Medulla oblongata (tissue), 1 donor: ENCODE measurements at regions not wholly inside any gene's neighbourhood (a gene's known extent, or its start where the extent isn't known, plus 50 kb on each side); places are given as distances from the start of the nearest gene placed in this dataset.
"Not testable (repeated sequence)": the region's sequence is repeated elsewhere in the genome, so short reads cannot be mapped to it uniquely, and the experiment has no call there.

Experiments
- DNase-seq: peaks from one replicate; pipeline ENCODE4 v3.0.0-alpha.2; 2015; ENCODE audit errors: extremely low spot score

DNA sequence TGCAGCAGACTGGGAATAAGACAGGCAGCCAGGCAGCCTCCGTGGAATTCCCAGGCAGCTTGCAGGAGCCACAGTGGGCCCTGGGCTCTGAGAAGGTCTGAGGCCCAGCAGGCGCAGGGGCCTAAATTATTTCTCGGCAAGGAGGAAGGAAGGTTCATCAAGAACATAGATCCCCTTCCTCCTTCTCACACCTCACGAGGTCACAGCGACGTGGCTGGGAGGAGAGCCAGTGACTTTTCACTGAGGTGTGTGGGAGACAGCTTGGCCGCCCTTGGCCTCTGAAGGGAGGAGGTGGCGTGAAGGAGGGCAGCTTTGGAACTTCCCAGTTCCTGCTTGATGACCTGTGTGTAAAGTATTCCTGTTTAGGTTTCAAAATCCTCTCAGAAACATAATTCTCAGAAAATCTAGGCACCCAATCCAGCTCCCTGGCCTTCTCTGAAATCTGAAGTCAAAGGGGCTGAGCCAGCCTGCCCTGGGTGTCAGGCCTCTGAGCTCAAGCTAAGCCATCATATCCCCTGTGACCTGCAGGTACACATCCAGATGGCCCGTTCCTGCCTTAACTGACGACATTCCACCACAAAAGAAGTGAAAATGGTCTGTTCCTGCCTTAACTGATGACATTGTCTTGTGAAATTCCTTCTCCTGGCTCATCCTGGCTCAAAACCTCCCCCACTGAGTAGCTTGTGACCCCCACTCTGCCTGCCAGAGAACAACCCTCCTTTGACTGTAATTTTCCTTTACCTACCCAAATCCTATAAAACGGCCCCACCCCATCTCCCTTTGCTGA, 161.0 kb downstream of the ADRA2C start:
- DNase-seq: not testable (repeated sequence)

- not testable (repeated sequence) for DNase-seq
These were observed 163.2 kb downstream of the ADRA2C start for GRCh38 chr4:3929431-3929830.

DNA sequence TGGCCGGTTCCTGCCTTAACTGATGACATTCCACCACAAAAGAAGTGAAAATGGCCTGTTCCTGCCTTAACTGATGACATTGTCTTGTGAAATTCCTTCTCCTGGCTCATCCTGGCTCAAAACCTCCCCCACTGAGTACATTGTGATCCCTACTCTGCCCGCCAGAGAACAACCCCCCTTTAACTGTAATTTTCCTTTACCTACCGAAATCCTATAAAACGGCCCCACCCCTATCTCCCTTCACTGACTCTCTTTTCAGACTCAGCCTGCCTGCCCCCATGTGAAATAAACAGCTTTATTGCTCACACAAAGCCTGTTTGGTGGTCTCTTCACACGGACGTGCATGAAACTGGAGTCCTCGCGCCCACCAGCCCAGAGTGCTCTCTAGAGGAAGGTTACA, 166.5 kb downstream of the ADRA2C start:
- not testable (repeated sequence) for DNase-seq

DNA sequence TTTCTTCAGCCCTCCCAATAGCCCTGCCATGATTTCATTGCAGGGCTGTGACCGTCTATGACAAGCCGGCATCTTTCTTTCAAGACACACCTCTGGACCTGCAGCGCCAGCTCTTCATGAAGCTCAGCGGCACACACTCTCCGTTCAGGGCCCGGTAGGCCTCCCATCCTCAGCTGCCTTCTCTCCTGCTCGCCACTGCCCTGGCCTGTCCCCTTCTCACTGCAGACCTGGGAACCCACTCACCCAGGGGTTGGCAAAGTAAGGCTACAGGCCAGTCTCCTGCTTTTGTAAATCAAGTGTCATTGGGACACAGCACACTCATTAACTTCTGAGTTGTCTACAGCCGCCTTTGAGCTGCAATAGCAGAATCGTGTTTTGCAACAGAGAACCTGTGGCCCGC, 169.2 kb downstream of the ADRA2C start:
- not testable (repeated sequence) for DNase-seq

GRCh38 chr4:3936184-3936583, 170.0 kb downstream of the ADRA2C start:
- no peak for DNase-seq

GRCh38 chr4:3937849-3938562, 171.8 kb downstream of the ADRA2C start:
- not testable (repeated sequence) for DNase-seq

GRCh38 chr4:3938676-3939075, 172.5 kb downstream of the ADRA2C start:
- not testable (repeated sequence) for DNase-seq

- not testable (repeated sequence) for DNase-seq
These were observed 173.9 kb downstream of the ADRA2C start for GRCh38 chr4:3939954-3940591.

DNA sequence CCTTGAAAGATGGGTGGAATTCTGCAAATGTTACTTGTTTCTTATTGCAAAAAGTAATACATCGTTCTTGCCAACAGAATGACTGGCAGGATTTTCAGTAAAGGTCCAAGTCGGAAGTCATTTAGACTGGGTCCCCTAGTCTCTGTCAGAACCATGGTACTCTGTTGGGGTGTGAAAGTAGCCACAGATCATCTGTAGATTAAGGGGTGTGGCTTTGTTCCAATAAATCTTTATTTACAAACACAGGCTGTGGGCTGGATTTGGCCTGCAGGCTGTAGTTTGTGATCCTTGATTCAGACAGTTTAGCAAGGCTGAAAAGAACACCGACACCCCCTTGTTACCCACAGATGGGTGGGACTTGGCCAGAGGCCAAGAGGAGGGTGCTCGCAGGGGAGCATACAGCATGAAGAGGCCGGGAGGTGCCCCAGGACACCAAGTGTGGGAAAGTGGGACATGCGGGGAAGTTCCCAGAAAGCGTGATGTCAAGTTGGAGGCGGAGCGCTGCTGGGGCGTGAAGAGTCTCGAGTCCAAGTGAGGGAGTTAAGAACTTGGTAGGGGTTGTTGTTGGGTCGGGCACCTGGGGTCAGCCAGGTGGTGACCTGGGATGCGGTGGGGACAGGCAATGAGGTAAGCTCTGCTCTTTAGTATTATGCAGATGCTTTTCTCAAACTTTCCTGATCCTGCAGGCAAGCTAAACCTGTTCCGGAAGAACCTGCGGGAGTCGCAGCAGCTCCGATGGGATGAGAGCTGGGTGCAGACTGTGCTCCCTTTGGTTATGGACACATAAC, 175.7 kb downstream of the ADRA2C start:
- DNase-seq: not testable (repeated sequence)

DNA sequence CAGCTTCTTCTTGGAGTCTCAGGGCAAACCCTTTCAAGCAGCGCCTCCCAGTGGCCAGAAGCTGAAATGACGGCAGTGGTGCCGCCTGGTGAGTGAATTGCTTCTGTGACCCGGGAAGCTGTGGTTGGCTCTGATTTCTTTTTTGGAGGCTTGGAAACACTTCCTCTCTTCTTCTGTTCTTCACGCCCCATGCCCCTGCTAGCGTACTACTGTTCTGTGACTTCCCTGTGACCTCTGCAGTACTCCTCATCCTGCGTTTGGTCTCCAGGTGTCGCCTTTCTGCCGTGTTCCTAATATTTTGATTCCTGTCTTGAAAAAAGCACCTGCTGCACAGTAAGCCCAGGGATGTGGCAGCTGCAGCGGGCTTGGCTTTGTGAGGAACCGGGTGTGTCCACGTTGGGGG, 176.4 kb downstream of the ADRA2C start:
- peak; percentile 37 for DNase-seq

DNA sequence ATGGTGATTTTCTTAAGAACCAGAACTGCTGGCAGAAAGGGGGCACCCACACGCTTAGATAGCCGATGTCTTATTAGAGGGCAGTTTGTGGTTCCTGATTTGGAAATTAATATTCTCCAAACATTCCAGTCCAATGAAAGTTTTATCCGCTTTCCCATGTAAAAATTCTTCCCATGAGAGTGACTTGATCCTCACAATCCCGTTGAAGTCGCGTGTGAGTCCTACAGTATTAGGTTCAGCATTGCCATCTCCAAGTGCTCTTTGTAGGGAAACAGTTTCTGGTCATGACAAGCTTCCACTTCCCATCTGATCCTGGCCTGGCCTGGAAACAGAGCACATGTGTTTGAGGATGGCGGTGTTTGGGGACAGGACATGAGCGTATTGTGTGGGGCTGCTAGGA, 176.9 kb downstream of the ADRA2C start:
- DNase-seq: not testable (repeated sequence)

- DNase-seq: no peak
These were observed 179.5 kb downstream of the ADRA2C start for GRCh38 chr4:3945511-3946290.

DNA sequence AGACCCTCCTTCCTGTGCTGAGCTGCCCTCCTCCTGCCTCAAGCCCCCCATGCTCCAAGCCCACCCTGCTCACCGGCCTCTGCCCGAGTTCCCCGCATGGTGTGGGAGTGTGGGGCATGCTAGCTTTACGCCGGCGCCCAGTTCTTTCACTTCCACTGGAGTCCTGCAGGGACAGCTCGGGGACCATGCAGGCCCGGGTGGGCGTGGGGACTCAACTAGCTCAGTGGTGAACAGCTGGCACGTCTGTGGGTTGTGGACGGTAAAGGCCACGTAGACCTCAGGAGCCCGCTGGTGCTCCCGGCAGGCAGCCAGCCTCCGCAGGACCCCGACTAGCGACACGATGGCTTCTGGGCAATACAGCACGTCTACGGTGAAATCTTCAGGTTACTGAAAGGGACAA, 180.4 kb downstream of the ADRA2C start:
- DNase-seq: not testable (repeated sequence)

DNA sequence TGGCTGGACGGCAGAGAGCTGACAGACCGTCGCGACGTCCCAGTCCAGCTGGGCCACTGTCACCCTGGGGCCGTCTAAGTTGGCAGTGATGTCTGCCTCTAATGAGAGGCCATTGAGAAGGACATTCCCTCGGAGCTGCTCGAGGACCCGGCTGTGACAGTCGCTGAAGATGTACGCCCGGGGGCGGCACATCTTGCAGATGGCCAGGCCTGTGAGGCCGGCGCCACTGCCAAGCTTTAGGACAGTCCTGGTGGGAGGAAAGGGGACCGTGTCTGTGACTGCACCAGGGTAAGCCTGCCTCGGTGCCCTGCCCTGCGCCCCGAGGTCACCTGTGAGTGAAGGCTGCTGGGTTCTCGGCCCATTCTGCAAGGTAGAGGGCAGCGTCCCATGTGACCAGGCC, 181.6 kb downstream of the ADRA2C start:
- DNase-seq: not testable (repeated sequence)

DNA sequence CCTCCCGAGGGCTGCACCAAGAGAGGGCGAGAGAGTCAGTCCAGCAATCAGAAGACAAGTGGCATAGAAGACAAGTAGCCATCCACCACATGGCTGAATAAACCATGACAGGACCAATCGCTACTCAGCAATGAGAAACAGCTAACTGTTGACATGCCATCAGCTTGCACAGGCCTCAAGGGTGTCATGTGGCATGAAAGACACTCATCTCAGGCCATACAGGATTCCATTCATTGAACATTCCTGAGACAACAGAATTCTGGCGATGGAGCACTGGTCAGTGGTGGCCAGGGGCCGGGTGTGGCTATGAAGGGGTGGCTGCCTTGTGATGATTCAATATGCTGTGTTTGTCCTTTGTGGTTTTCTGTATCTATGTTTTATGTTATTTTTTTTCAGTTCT, 182.0 kb downstream of the ADRA2C start:
- DNase-seq: not testable (repeated sequence)

GRCh38 chr4:3949916-3950315, 183.7 kb downstream of the ADRA2C start:
- DNase-seq: peak; percentile 8

GRCh38 chr4:3952443-3953139, 186.4 kb downstream of the ADRA2C start:
- not testable (repeated sequence) for DNase-seq

DNA sequence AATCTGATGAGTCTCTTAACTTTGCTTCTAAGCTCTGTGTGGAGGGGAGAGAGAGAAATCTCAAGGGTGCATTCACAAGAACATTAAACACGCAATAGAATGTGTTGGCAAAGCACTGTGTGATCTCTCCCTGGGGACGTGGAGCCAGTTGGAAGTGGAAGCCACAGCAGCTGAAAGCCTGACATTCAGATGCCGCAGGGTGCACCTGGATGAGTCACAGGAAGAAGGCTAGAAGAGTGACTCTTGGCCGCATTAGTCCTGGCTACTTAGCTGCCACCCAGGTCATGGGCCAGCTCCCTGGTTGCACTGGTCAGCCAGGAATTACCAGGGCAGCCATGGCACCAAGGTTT, 186.9 kb downstream of the ADRA2C start:
- DNase-seq: not testable (repeated sequence)

DNA sequence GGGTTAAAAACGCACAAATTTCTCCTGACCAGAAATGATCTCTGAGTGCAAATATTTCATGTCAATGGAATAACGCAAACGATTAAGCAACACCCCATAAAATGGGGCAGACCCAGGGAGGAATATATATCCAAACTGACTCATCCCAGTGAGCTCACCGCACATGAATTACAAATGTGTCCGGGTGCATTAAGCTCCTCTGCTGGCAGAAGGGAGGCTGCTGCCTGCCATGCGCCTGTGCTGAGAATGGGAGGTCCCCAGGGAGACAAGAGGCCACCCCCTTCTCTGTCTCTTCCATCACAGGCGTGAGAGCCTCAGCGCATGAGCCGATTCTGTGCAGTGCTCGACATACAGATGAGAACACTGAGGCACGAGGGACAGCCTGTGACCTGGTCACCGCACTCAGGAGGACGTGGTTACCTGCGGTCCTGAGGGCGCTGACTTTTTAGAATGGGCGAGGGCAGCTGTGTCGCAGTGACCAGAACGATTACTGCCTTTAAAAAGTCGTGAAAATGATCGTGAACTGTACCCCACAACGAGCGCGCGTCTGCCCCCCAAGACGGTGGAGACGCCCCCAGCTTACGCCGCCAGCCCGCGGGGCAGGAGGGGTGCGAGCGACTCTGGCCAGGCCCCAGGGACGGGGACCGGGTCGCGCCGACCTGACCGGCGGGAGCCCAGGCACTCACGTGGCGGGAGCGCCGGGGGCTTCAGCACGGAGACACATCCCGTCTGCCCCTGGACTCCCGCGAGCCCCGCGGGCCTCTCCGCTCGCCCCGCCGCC, 188.5 kb downstream of the ADRA2C start:
- peak; percentile 30 for DNase-seq
